NCI-H226 (cell line): ENCODE measurements at regions not wholly inside any gene's neighbourhood (a gene's known extent, or its start where the extent isn't known, plus 50 kb on each side); places are given as distances from the start of the nearest gene placed in this dataset.

ENCODE experiments used
- DNase-seq: peaks from one replicate; pipeline ENCODE4 v3.0.0-alpha.2; 2015

- no peak for DNase-seq
These were observed 53.8 kb upstream of the DPH5 start for GRCh38 chr1:101079341-101079740.

- DNase-seq: no peak
These were observed 52.3 kb upstream of the DPH5 start for GRCh38 chr1:101077849-101078248.

GRCh38 chr1:101075926-101076325, 50.3 kb upstream of the DPH5 start:
- DNase-seq: no peak
